Nephron progenitor cell (in vitro differentiated cells): ENCODE measurements at regions not wholly inside any gene's neighbourhood (a gene's known extent, or its start where the extent isn't known, plus 50 kb on each side); places are given as distances from the start of the nearest gene placed in this dataset.

Source experiments
- DNase-seq: peaks from one replicate; pipeline ENCODE4 v3.0.0; 2021
- H3K27ac Mint-ChIP-seq: 2 replicates; pipeline ENCODE4 v1.8.0; 2021; ENCODE audit warnings: mild to moderate bottlenecking, moderate library complexity, mixed read lengths
- H3K27me3 Mint-ChIP-seq: 2 replicates; pipeline ENCODE4 v1.8.0; 2021; ENCODE audit warnings: mild to moderate bottlenecking, low read depth, mixed read lengths; ENCODE audit not compliant: poor library complexity
- H3K36me3 Mint-ChIP-seq: 2 replicates; pipeline ENCODE4 v1.8.0; 2021; ENCODE audit warnings: low read depth, mixed read lengths
- H3K4me1 Mint-ChIP-seq: 2 replicates; pipeline ENCODE4 v1.8.0; 2021; ENCODE audit warnings: mixed read lengths
- H3K4me3 Mint-ChIP-seq: 2 replicates; pipeline ENCODE4 v1.8.0; 2021; ENCODE audit warnings: mild to moderate bottlenecking, moderate library complexity, mixed read lengths
- H3K9me3 Mint-ChIP-seq: 2 replicates; pipeline ENCODE4 v1.8.0; 2021; ENCODE audit warnings: mild to moderate bottlenecking, moderate library complexity, mixed read lengths
- CTCF ChIP-seq: fragments of 200-600 bp; sonication (generic); IDR thresholded peaks from 2 replicates; pipeline ENCODE4 v1.5.0; 2021; ENCODE audit warnings: antibody characterized with exemption

GRCh38 chr4:189255636-189256035 is 685.0 kb upstream of the FRG1 start:
- H3K4me3 Mint-ChIP-seq, result no peak overlapping the region
- peaks cover 2% of the 10 kb centered on the region for H3K27me3 Mint-ChIP-seq
- H3K9me3 Mint-ChIP-seq, result peaks cover 71% of the 10 kb centered on the region
- no peak for TF ChIP-seq CTCF
- no peaks in the 10 kb centered on the region for H3K4me1 Mint-ChIP-seq
- no peak overlapping the region for H3K27ac Mint-ChIP-seq
- no peaks in the 10 kb centered on the region for H3K36me3 Mint-ChIP-seq
- no peak for DNase-seq

GRCh38 chr4:189261475-189261874 is 679.2 kb upstream of the FRG1 start:
- H3K27ac Mint-ChIP-seq, result no peak overlapping the region
- H3K36me3 Mint-ChIP-seq, result no peaks in the 10 kb centered on the region

GRCh38 chr4:189265515-189265914 is 675.2 kb upstream of the FRG1 start:
- Mint-ChIP-seq H3K27ac (no peak overlapping the region), H3K9me3 (peaks cover 93% of the 10 kb centered on the region), H3K27me3 (no peaks in the 10 kb centered on the region), H3K4me1 (no peaks in the 10 kb centered on the region), H3K36me3 (peaks cover 6% of the 10 kb centered on the region), H3K4me3 (no peak overlapping the region)
- no peak for DNase-seq
- no peak for TF ChIP-seq CTCF

More at GRCh38 chr4:189261475-189261874, 679.2 kb upstream of the FRG1 start:
- no peak for TF ChIP-seq CTCF
- Mint-ChIP-seq H3K9me3 (peaks cover 82% of the 10 kb centered on the region), H3K27me3 (peaks cover 2% of the 10 kb centered on the region), H3K4me3 (no peak overlapping the region), H3K4me1 (no peaks in the 10 kb centered on the region)
- no peak for DNase-seq

GRCh38 chr4:189267312-189267965 is 673.2 kb upstream of the FRG1 start:
- H3K9me3 Mint-ChIP-seq, result peaks cover 83% of the 10 kb centered on the region
- H3K27me3 Mint-ChIP-seq, result no peaks in the 10 kb centered on the region
- H3K27ac Mint-ChIP-seq, result no peak overlapping the region
- peaks cover 6% of the 10 kb centered on the region for H3K36me3 Mint-ChIP-seq
- H3K4me3 Mint-ChIP-seq, result no peak overlapping the region
- no peak for TF ChIP-seq CTCF
- DNase-seq, result no peak
- no peaks in the 10 kb centered on the region for H3K4me1 Mint-ChIP-seq

- no peaks in the 10 kb centered on the region for H3K27me3 Mint-ChIP-seq
- TF ChIP-seq CTCF, result no peak
- no peaks in the 10 kb centered on the region for H3K36me3 Mint-ChIP-seq
- H3K27ac Mint-ChIP-seq, result no peak overlapping the region
- no peak overlapping the region for H3K4me3 Mint-ChIP-seq
- no peak for DNase-seq
- H3K9me3 Mint-ChIP-seq, result peaks cover 73% of the 10 kb centered on the region
- no peaks in the 10 kb centered on the region for H3K4me1 Mint-ChIP-seq
Observed at GRCh38 chr4:189278597-189279165, 662.0 kb upstream of the FRG1 start.

GRCh38 chr4:189279188-189279587 is 661.5 kb upstream of the FRG1 start:
- Mint-ChIP-seq H3K4me3 (no peak overlapping the region), H3K9me3 (peaks cover 78% of the 10 kb centered on the region), H3K36me3 (no peaks in the 10 kb centered on the region), H3K27ac (no peak overlapping the region), H3K27me3 (no peaks in the 10 kb centered on the region), H3K4me1 (no peaks in the 10 kb centered on the region)
- no peak for TF ChIP-seq CTCF
- DNase-seq, result no peak
